ENCODE measurements at regions not wholly inside any gene's neighbourhood (a gene's known extent, or its start where the extent isn't known, plus 50 kb on each side); places are given as distances from the start of the nearest gene placed in this dataset.

GRCh38 chr6:133748628-133749027, 140.3 kb upstream of the TCF21 start:
- no peak overlapping the region for H3K27ac ChIP-seq
- no peaks in the 10 kb centered on the region for H3K36me3 ChIP-seq
- no peak for FAIRE-seq
- DNase-seq = no peak
- ATAC-seq = no peak
- no peaks in the 10 kb centered on the region for H3K4me1 ChIP-seq
- no peaks in the 10 kb centered on the region for H3K9me3 ChIP-seq
- TF ChIP-seq CTCF (IDR thresholded peaks at IDR 0.05) = no peak
- no peak overlapping the region for H3K4me3 ChIP-seq
- intact Hi-C loops (cut with DNase I) = no loop called here
- H3K27me3 ChIP-seq = no peaks in the 10 kb centered on the region
- 47 to 64% methylated on average over 3 of the region's 3 CpGs for WGBS, 2 donors

GRCh38 chr6:133749427-133749826, 139.5 kb upstream of the TCF21 start:
- no peak overlapping the region for H3K4me3 ChIP-seq
- 61 to 69% methylated on average over 5 of the region's 5 CpGs for WGBS, 2 donors
- H3K9me3 ChIP-seq = no peaks in the 10 kb centered on the region
- H3K36me3 ChIP-seq = no peaks in the 10 kb centered on the region
- intact Hi-C loops (cut with DNase I) = no loop called here
- DNase-seq = no peak
- no peak for TF ChIP-seq CTCF (IDR thresholded peaks at IDR 0.05)
- no peaks in the 10 kb centered on the region for H3K27me3 ChIP-seq
- H3K27ac ChIP-seq = no peak overlapping the region
- ATAC-seq = no peak
- no peaks in the 10 kb centered on the region for H3K4me1 ChIP-seq
- no peak for FAIRE-seq

- Histone ChIP-seq H3K4me1 (no peaks in the 10 kb centered on the region), H3K27me3 (no peaks in the 10 kb centered on the region), H3K36me3 (no peaks in the 10 kb centered on the region), H3K27ac (no peak overlapping the region), H3K4me3 (no peak overlapping the region), H3K9me3 (no peaks in the 10 kb centered on the region)
- ATAC-seq = no peak
- intact Hi-C loops (cut with DNase I) = no loop called here
- WGBS, 2 donors = 64 to 73% methylated on average over 3 of the region's 3 CpGs
- TF ChIP-seq CTCF (IDR thresholded peaks at IDR 0.05) = no peak
- FAIRE-seq = no peak
- DNase-seq = no peak
Measured at GRCh38 chr6:133752129-133752528, 136.8 kb upstream of the TCF21 start.

- no peaks in the 10 kb centered on the region for H3K36me3 ChIP-seq
- intact Hi-C loops (cut with DNase I) = no loop called here
- FAIRE-seq (no peak), DNase-seq (no peak), ATAC-seq (peak in 2 of 4 donors; percentile 21 to 50)
- no peak overlapping the region for H3K27ac ChIP-seq
- H3K9me3 ChIP-seq = no peaks in the 10 kb centered on the region
- no peak for TF ChIP-seq CTCF (IDR thresholded peaks at IDR 0.05)
- H3K4me3 ChIP-seq = no peak overlapping the region
- H3K27me3 ChIP-seq = no peaks in the 10 kb centered on the region
- H3K4me1 ChIP-seq = no peaks in the 10 kb centered on the region
Measured at GRCh38 chr6:133753756-133754155, 135.2 kb upstream of the TCF21 start.

- no peaks in the 10 kb centered on the region for H3K4me1 ChIP-seq
- FAIRE-seq = no peak
- 91 to 93% methylated on average over 1 of the region's 1 CpG for WGBS, 2 donors
- no peaks in the 10 kb centered on the region for H3K9me3 ChIP-seq
- no peak overlapping the region for H3K4me3 ChIP-seq
- no peak overlapping the region for H3K27ac ChIP-seq
- no peak for ATAC-seq
- no peak for TF ChIP-seq CTCF (IDR thresholded peaks at IDR 0.05)
- no peaks in the 10 kb centered on the region for H3K27me3 ChIP-seq
- DNase-seq = no peak
- no peaks in the 10 kb centered on the region for H3K36me3 ChIP-seq
- intact Hi-C loops (cut with DNase I) = no loop called here
Measured at GRCh38 chr6:133754298-133754697, 134.6 kb upstream of the TCF21 start.
